K562 (cell line): ENCODE measurements at regions not wholly inside any gene's neighbourhood (a gene's known extent, or its start where the extent isn't known, plus 50 kb on each side); places are given as distances from the start of the nearest gene placed in this dataset.

Experiments
- BCLAF1 ChIP-seq, 2 experiments: fragments of 450-650 bp in 1 of 2; IDR thresholded peaks; 2 replicates each; pipeline ENCODE4 v1.6.1; 2011 to 2017; ENCODE audit warnings: low read depth in 2 of 2, antibody characterized with exemption in 1 of 2, borderline replicate concordance in 1 of 2, low read length in 1 of 2, mild to moderate bottlenecking in 1 of 2, mixed read lengths in 1 of 2; ENCODE audit not compliant: control insufficient read depth in 1 of 2
- BRCA1 ChIP-seq, 2 experiments: fragments of 450-650 bp in 1 of 2; sonication (generic) in 1 of 2; formaldehyde crosslinking in 1 of 2; IDR thresholded peaks; 2 replicates each; pipeline versions ENCODE4 v1.5.0 to v1.6.1; 2017 to 2020; ENCODE audit warnings: mild to moderate bottlenecking in 1 of 2, missing genetic modification reagents in 1 of 2
- CHD2 ChIP-seq: IDR thresholded peaks from 2 replicates; pipeline ENCODE4 v1.6.1; 2011; ENCODE audit warnings: low read depth, low read length
- E2F1 ChIP-seq: sonication (generic); formaldehyde crosslinking; IDR thresholded peaks from 2 replicates; pipeline ENCODE4 v1.8.1; 2023; ENCODE audit warnings: mild to moderate bottlenecking, missing genetic modification reagents, moderate library complexity
- ESRRA ChIP-seq: fragments of 450-650 bp; IDR thresholded peaks from 2 replicates; pipeline ENCODE4 v1.6.1; 2014; ENCODE audit warnings: low read depth, mild to moderate bottlenecking, moderate library complexity, borderline replicate concordance
- RAD21 ChIP-seq, 2 experiments: fragments of 250-450 bp in 1 of 2; fragments of 450-650 bp in 1 of 2; sonication (Bioruptor Pico) in 1 of 2; formaldehyde crosslinking in 1 of 2; IDR thresholded peaks in 1 of 2; conservative IDR thresholded peaks in 1 of 2; 2 replicates each; pipeline versions ENCODE4 v1.4.0 to v1.8.0; 2020 to 2022; ENCODE audit warnings: mild to moderate bottlenecking in 2 of 2, moderate library complexity in 1 of 2
- SMARCE1 ChIP-seq: fragments of 450-650 bp; IDR thresholded peaks from 2 replicates; pipeline ENCODE4 v1.7.1; 2016; ENCODE audit warnings: mild to moderate bottlenecking
- SP1 ChIP-seq: sonication (generic); formaldehyde crosslinking; IDR thresholded peaks from 2 replicates; pipeline ENCODE4 v1.8.1; 2022; ENCODE audit warnings: mild to moderate bottlenecking, missing genetic modification reagents
- SRSF1 ChIP-seq: fragments of 200-400 bp; formaldehyde crosslinking; IDR thresholded peaks from 2 replicates; pipeline ENCODE4 v1.6.1; 2017; ENCODE audit warnings: mild to moderate bottlenecking, low read depth, low read length, moderate library complexity

- TF ChIP-seq E2F1 (CRISPR knock-in tag) (no peak), BCLAF1 (IDR thresholded peaks at IDR 0.05; ENCODE audit: borderline replicate concordance in 1 of 2, control insufficient read depth in 1 of 2, low read depth in 2 of 2, low read length in 1 of 2) (no peak), BRCA1 (IDR thresholded peaks at IDR 0.05) (no peak), BRCA1 (CRISPR knock-in tag; IDR thresholded peaks at IDR 0.05) (no peak), CHD2 (no peak), RAD21 (CRISPR knock-in tag; conservative IDR thresholded peaks at IDR 0.05 in 1 of 2, IDR thresholded peaks at IDR 0.05 in 1 of 2) (no peak), SRSF1 (no peak), ESRRA (no peak), SP1 (CRISPR knock-in tag) (no peak), SMARCE1 (no peak)
Measured at GRCh38 chr13:79237981-79238380, 168.1 kb downstream of the RBM26 start.
